ENCODE measurements at regions not wholly inside any gene's neighbourhood (a gene's known extent, or its start where the extent isn't known, plus 50 kb on each side); places are given as distances from the start of the nearest gene placed in this dataset.
A peak's percentile ranks its signal among the peaks of the same experiment; 100 is the strongest.

DNA sequence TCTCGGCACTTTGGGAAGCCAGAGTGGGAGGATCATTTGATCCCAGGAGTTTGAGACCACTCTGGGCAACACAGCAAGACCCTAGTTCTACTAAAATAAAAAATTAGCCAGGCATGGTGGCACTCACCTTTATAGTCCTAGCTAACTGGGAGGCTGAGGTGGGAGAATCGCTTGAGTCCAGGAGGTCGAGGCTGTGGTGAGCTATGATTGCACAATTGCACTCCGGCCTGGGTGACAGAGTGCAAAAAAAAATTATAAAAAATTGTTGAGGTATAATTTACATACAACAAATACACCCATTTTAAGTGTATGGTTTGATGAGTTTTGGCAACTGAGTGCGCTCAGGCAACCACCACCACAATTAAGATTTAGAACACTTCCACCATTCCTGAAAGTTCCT, 108.5 kb upstream of the GADD45A start:
- no peaks in the 10 kb centered on the region for H3K36me3 ChIP-seq
- DNase-seq (ENCODE audit: low read depth in 1 of 2, low spot score in 2 of 2), result no peak

DNA sequence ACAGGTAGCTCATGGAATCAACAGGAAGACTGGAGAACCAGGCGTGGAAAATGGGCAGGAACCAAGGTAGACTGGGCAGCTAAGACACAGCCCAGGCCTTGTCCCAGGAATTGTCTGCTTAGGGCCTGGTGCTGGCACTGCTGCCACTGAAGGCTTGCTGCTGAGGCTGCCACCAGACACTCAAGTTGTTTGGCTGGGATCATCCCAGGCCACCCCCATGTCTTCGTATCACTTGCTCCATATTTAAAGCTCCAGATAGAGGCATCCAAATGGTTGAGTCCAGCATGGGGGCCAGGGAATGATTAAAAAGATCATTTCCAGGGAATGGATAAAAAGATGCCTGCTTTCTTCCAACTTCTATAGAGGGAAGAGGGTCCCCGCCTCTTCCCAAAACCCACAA, 107.4 kb upstream of the GADD45A start:
- peaks cover 14% of the 10 kb centered on the region for H3K4me1 ChIP-seq (replicated peaks)
- no peaks in the 10 kb centered on the region for H3K27me3 ChIP-seq (replicated peaks)
- no peak overlapping the region for H3K4me3 ChIP-seq
- no peaks in the 10 kb centered on the region for H3K36me3 ChIP-seq
- no peak for DNase-seq (ENCODE audit: low read depth in 1 of 2, low spot score in 2 of 2)
- H3K27ac ChIP-seq, result no peak overlapping the region
- H3K9me3 ChIP-seq (replicated peaks), result no peaks in the 10 kb centered on the region

More for the DNA sequence above, 108.5 kb upstream of the GADD45A start:
- H3K4me3 ChIP-seq, result no peak overlapping the region
- H3K4me1 ChIP-seq (replicated peaks), result peaks cover 21% of the 10 kb centered on the region
- H3K27ac ChIP-seq, result no peak overlapping the region
- no peaks in the 10 kb centered on the region for H3K9me3 ChIP-seq (replicated peaks)
- H3K27me3 ChIP-seq (replicated peaks), result no peaks in the 10 kb centered on the region

DNA sequence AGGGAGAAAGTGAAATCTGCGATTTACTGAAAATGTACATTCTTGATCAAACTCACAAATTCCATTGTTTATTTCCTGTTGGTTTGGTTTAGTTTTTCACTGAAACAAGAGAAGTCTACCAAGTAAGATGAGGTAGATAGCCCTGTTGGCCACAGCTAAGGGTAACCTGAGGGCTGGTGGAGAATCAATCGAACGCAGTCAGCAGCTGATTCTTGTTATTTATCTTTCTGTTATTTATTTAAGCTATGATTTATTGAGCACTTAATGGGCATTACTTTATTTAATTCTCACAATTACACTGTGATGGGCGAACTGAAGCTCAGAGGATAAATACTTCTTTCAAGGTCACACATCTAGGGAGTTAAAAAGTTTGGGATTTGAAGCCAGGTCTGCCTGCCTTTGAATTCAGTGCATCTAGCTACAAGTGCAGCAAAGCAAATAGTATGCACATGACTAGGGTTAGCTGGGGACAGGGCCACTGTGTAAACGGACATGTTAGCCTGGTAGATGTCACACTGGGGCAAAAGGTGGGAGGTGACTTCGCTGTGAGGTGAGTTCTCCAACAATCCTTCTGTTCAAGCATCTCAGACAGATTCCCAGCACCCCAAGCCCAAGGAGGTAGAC, 106.5 kb upstream of the GADD45A start:
- no peaks in the 10 kb centered on the region for H3K27me3 ChIP-seq (replicated peaks)

DNA sequence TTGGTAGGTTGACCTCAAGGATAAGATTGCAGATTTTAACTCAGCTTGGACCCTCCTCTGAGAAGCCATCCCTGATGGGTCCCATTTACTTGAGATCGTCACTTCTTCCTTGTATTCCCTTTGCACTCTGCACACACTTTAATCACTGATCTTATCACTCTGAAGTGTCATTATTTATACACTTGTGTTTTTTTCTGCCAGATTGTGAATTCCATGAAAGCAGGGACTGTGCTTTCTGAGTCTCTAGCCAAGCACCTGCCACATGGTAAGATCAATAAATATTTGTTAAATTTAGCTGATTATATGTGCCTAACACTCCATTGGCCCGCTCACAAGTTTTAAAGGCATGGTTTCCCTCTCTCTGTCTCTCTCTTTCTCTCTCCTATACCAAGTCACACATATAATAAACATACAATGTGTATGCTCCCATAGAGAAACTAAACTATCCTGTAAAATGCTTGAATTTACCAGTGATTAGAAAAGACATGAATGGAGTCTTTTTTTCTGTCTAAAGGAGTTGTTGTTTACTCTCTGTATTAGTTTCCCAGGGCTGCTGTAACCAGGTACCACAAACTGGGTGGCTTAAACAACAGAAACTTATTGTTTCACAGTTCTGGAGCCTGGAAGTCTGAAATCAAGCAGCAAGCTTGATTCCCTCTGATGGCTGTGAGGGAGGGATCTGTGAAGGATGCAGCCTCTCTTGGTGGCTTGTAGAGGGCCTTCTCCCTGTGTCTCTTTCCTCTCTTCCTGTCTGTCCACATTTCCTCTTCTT, 105.2 kb upstream of the GADD45A start:
- H3K9me3 ChIP-seq (replicated peaks), result no peaks in the 10 kb centered on the region
- DNase-seq (ENCODE audit: low read depth in 1 of 2, low spot score in 2 of 2), result no peak

More for the DNA sequence above, 106.5 kb upstream of the GADD45A start:
- H3K4me3 ChIP-seq, result no peak overlapping the region
- H3K4me1 ChIP-seq (replicated peaks), result peaks cover 7% of the 10 kb centered on the region
- H3K27ac ChIP-seq, result no peak overlapping the region
- H3K36me3 ChIP-seq, result no peaks in the 10 kb centered on the region
- no peaks in the 10 kb centered on the region for H3K9me3 ChIP-seq (replicated peaks)
- no peak for DNase-seq (ENCODE audit: low read depth in 1 of 2, low spot score in 2 of 2)

DNA sequence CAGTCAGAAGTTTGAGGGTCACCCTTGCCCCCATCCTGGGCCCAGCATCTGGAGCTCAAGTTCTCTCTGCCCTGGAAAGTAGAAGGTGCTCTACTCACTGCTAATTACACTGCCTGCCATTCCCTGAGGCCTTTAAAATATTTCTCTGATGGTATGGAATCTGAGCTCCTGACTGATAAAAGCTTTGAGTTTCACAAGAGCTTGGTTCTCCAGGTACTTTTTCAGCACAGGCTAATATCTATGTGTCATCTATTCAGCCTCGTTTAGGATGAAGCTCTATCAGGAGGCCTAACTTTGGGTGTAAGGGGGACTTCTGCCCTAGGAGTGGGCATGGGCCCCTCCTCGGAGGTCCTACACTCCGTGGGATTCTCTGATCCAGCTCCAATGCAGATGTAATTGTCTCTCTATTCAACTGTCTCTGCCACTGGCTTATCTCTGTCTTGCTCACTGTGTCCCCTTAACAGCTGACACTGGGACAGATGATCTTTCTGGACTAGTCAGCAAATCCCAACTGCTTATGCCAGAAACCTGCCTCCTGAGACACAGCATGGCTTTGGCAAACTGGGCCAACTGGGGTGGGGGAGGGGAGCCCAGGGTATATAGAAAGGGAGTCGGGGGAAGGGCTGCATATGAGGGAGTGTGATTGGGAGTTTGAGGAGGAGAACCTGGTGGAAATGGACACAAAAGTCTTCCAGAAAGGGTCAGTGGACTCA, 104.2 kb upstream of the GADD45A start:
- no peak overlapping the region for H3K4me3 ChIP-seq
- H3K4me1 ChIP-seq (replicated peaks), result peaks cover 2% of the 10 kb centered on the region
- H3K36me3 ChIP-seq, result no peaks in the 10 kb centered on the region
- DNase-seq (ENCODE audit: low read depth in 1 of 2, low spot score in 2 of 2), result no peak
- H3K27me3 ChIP-seq (replicated peaks), result no peaks in the 10 kb centered on the region
- no peak overlapping the region for H3K27ac ChIP-seq
- no peaks in the 10 kb centered on the region for H3K9me3 ChIP-seq (replicated peaks)

More for the DNA sequence above, 105.2 kb upstream of the GADD45A start:
- no peaks in the 10 kb centered on the region for H3K36me3 ChIP-seq
- H3K4me1 ChIP-seq (replicated peaks), result peaks cover 7% of the 10 kb centered on the region
- no peak overlapping the region for H3K4me3 ChIP-seq
- 0 out of 2 replicates have a peak overlapping the region, but pooled peaks have one; percentile 26 for H3K27ac ChIP-seq
- no peaks in the 10 kb centered on the region for H3K27me3 ChIP-seq (replicated peaks)

DNA sequence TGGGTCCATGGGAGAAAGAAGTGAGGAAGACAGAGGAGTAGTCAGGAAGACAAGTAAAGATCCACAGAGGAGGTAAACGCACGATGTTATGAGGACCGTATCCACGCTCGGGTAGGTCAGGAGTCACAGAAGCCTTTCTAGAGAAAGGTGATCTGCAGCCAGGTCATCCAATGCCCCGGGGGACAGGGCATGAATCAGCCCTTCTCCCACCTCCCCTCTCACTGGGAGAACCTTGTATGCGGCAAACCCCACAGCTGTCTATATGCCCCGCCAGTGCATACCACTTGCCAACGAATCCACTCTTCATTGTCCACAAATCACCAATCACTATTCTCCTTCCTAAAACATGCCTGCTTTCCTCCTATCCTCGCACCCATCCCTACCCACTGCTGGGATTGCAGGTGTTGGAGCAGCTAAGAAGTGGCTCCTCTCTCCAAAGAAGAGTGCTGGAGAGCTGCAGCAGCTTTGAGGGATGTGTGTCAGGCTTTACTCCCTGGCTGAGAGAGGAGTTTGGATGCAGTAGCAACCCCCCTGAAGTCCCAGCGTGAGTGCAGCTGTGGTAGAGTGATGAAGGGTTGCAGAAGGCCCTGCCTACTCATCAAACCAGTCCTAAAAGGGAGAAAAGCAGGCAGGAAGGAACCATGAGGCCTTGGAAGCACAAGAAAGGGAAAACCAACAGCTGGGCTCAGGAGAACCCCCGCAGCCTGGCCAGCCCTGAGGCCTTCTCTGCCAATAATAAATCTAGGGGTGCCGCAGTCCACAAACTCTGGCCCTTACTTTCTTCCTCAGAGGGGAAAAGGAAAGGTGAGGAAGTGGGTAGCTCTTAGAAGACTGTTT, 102.2 kb upstream of the GADD45A start:
- H3K9me3 ChIP-seq (replicated peaks), result no peaks in the 10 kb centered on the region
- H3K27ac ChIP-seq, result no peak overlapping the region
- H3K36me3 ChIP-seq, result no peaks in the 10 kb centered on the region
- H3K4me3 ChIP-seq, result no peak overlapping the region
- H3K4me1 ChIP-seq (replicated peaks), result peaks cover 9% of the 10 kb centered on the region; the same call in 1 of the 2 replicates
- H3K27me3 ChIP-seq (replicated peaks), result no peaks in the 10 kb centered on the region
- no peak for DNase-seq (ENCODE audit: low read depth in 1 of 2, low spot score in 2 of 2)

DNA sequence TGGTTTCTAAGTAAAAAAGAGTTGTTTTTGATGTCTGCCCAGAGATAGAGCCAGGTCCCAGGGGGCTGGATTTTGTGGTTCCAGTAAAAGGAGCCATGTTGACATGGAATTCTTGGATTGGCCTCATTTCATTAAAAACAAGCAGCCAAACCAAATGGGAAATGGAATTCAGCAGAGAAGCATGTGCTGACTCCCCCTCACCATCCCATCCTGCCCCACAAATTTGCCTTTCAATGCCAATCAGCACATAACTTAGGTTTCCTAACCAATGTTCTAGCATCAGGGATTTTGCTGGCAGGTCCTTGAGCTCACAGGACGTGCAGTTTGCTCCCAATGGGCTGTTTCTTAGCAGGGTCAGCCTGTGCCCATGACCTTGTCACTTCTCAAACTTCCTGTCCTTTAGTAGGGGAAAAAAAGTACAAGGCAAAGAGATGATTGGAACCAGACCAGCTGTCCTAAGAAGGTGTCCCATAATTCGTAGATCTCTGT, 101.5 kb upstream of the GADD45A start:
- no peak overlapping the region for H3K4me3 ChIP-seq
- H3K27ac ChIP-seq, result no peak overlapping the region
- peaks cover 9% of the 10 kb centered on the region; the same call in 1 of the 2 replicates for H3K4me1 ChIP-seq (replicated peaks)
- no peaks in the 10 kb centered on the region for H3K27me3 ChIP-seq (replicated peaks)
- no peak for DNase-seq (ENCODE audit: low read depth in 1 of 2, low spot score in 2 of 2)
- H3K36me3 ChIP-seq, result no peaks in the 10 kb centered on the region
- H3K9me3 ChIP-seq (replicated peaks), result no peaks in the 10 kb centered on the region

DNA sequence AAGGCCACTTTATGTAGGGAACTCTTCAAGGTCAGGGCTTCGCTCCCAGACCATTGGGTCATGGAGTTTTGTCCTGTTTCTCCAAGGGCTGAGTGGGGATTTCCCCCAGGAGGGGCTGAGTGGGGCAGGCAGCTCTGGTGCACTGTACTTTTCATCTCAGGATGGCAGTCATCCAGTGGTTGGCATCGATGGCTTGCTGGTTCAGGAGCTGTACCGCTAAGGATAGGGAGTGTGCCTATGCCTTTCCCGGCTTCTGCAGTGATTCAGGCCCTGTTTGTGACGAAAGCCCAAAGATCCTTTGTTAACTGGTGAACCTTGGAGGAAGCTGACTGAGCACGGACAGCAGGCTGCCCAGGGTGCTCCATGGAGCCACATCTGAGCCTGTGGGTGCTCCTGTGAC, 100.1 kb upstream of the GADD45A start:
- Histone ChIP-seq H3K27me3 (replicated peaks) (no peaks in the 10 kb centered on the region), H3K4me3 (no peak overlapping the region), H3K9me3 (replicated peaks) (no peaks in the 10 kb centered on the region), H3K4me1 (replicated peaks) (peaks cover 10% of the 10 kb centered on the region), H3K27ac (no peak overlapping the region), H3K36me3 (no peaks in the 10 kb centered on the region)
- DNase-seq (ENCODE audit: low read depth in 1 of 2, low spot score in 2 of 2), result no peak

DNA sequence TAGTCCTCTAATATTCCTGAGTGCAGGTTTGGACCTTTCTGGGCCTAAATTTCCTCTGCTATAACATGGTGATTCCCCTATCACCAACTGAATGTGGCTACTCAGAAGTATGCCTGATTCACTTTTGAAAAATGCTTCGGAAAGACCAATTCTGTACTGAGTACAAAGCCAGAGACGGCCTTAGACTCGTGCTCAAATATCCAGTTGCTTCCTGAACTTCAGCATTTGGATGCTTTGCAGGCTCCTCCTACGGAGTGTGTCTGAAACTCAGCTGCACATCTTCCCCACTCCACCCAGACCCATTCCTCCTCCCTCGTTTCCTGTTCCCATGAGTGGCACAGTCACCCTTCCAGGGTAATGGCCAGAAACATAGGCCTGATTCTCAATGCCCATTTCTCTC, 98.4 kb upstream of the GADD45A start:
- H3K4me3 ChIP-seq, result no peak overlapping the region
- no peaks in the 10 kb centered on the region for H3K27me3 ChIP-seq (replicated peaks)
- no peaks in the 10 kb centered on the region for H3K36me3 ChIP-seq
- no peaks in the 10 kb centered on the region for H3K9me3 ChIP-seq (replicated peaks)
- no peak overlapping the region for H3K27ac ChIP-seq
- DNase-seq (ENCODE audit: low read depth in 1 of 2, low spot score in 2 of 2), result no peak
- peaks cover 19% of the 10 kb centered on the region for H3K4me1 ChIP-seq (replicated peaks)

DNA sequence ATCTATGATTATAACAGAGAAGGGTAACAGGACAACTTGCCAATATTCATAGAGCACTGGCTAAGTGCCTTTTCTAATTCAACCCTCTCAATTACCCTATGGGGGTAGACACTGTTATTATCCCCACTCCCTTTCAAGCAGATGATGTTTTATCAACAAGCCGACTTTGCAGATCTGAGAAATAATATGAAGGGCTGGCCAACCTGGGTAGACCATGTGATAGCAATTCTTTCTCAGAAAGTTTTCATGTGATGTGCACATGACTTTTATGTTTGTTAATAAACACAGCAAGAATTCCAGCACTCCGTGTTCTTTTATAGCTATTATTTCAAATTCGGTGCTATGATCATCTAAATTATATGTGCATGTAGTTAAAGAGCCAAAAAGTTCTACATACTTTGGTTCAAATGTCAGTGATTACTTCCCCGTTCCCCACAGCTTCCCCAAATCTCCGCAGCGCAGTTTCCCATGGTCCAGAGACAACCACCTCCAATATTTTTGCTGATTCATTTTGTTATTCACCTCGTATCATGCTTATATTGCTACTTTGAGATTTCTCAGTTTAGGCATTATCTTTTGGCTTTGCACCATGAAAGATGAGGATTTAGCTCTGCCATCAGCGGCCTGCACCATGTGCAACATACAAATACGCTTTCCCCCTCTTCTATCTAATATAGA, 96.7 kb upstream of the GADD45A start:
- H3K27me3 ChIP-seq (replicated peaks), result no peaks in the 10 kb centered on the region; the same call in 1 of the 2 replicates
- H3K36me3 ChIP-seq, result no peaks in the 10 kb centered on the region
- no peaks in the 10 kb centered on the region for H3K9me3 ChIP-seq (replicated peaks)
- no peak overlapping the region for H3K4me3 ChIP-seq
- H3K4me1 ChIP-seq (replicated peaks), result peaks cover 19% of the 10 kb centered on the region
- no peak for DNase-seq (ENCODE audit: low read depth in 1 of 2, low spot score in 2 of 2)
- H3K27ac ChIP-seq, result no peak overlapping the region

DNA sequence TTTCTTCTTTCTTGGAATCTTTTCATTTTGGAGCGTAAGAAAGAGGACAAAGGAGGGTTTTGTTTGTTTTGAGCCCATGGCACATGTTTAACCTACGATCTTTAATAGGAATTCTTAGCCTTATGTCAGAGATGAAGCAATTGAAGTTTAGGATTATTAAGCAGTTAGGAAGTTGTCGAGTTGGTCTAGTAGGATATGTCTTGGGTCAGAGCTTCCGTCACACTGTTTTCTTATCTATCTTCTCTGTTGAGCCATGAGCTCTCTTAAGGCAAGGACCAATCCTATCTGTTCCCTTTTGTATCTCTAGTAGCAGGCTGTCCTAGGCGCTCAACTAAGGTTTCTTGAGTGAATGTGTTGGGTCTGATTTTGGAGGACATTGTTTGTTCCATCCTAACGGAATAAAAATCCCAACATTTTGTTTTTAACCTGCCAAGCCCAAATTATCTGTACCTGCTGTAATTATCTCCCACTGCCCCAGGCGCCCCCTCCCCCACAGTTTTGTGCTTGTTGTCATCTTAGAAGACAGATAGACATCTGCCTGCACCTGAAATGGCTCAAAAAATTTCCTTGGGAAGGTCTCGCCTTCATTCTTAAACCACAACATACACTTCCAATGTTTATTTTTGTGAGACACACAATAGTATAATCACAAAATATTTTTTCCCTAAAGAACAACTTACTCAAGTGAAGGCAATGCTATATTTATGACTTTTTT, 95.3 kb upstream of the GADD45A start:
- Histone ChIP-seq H3K4me1 (replicated peaks) (peaks cover 19% of the 10 kb centered on the region), H3K4me3 (no peak overlapping the region), H3K9me3 (replicated peaks) (no peaks in the 10 kb centered on the region), H3K36me3 (no peaks in the 10 kb centered on the region), H3K27me3 (replicated peaks) (no peaks in the 10 kb centered on the region; the same call in 1 of the 2 replicates), H3K27ac (peak overlapping the region; percentile 17; the same call in 1 of the 2 replicates)
- no peak for DNase-seq (ENCODE audit: low read depth in 1 of 2, low spot score in 2 of 2)

DNA sequence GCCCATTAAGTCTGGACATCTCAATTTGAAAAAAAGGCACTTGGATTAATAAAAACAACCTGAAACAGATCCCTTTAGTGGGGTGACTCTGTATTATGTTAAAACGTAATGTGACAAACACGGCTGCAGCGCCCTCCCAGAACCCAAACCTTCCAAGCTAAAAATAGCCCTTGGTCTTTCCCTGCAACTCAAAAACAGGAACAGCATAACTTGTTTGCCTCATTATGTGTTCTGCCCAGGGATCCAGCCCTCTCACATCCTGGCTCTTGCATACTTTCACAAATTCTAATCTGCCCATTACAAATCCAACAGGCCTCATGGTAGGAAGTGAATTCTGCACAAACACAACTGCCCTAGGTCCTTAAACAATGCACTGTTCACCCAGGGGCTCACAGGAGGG, 94.7 kb upstream of the GADD45A start:
- Histone ChIP-seq H3K27me3 (replicated peaks) (no peaks in the 10 kb centered on the region; the same call in 1 of the 2 replicates), H3K4me1 (replicated peaks) (peaks cover 19% of the 10 kb centered on the region), H3K4me3 (no peak overlapping the region), H3K27ac (peak overlapping the region; percentile 17; the same call in 1 of the 2 replicates), H3K9me3 (replicated peaks) (no peaks in the 10 kb centered on the region), H3K36me3 (no peaks in the 10 kb centered on the region)
- peak in 1 of 2 experiments; percentile 16 for DNase-seq (ENCODE audit: low read depth in 1 of 2, low spot score in 2 of 2)

Measured in SJSA1 (cell line).